ENCODE measurements at regions not wholly inside any gene's neighbourhood (a gene's known extent, or its start where the extent isn't known, plus 50 kb on each side); places are given as distances from the start of the nearest gene placed in this dataset.

DNA sequence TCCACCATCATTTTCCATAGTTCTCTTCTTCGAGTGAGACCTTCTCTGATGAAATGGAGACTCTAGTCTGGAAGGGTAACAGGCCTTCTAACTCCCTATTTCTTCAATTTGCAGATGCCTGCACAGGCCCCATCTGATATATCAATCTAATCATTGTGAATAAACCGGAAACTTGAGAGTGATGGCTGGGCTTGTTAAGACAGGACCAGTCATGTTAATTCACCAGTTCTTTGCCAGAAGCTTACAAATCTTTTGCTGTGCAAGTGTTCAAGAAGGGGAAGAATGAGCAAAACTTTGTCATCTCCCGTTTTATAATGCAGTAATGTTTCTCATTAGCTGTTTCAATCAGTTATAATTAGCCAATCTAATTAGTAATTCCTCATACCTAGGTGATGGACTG is 1561.3 kb upstream of the GOT2 start:
- TF ChIP-seq POLR2AphosphoS5 (IDR thresholded peaks at IDR 0.05; ENCODE audit: low read depth, low read length) (no peak), REST (IDR thresholded peaks at IDR 0.05; ENCODE audit: insufficient read depth in 1 of 2, low read depth in 2 of 2, low read length in 2 of 2) (no peak), TAF1 (IDR thresholded peaks at IDR 0.05; ENCODE audit: borderline replicate concordance, insufficient read depth, low read length) (no peak)

Measured in PFSK-1 (cell line).